IMR-90 (cell line): ENCODE measurements at regions not wholly inside any gene's neighbourhood (a gene's known extent, or its start where the extent isn't known, plus 50 kb on each side); places are given as distances from the start of the nearest gene placed in this dataset.

ENCODE experiments used
- ATAC-seq: fragments of 200-7000 bp; cut with Tn5 transposase; 2 replicates; pipeline ENCODE4 v1.9.1; 2020; ENCODE audit warnings: low read depth, mild to moderate bottlenecking, moderate library complexity
- BruUV-seq: library from RNA; stranded (reverse); fragments of 400-500 nt; replicated peaks from 2 replicates; lab custom pipeline; 2021; lab: Mats Ljungman, UMichigan
- CTCF ChIA-PET: fragments of 300-600 bp; formaldehyde crosslinking; extraction: SDS; loops from one replicate; lab custom pipeline; 2021; ENCODE audit warnings: antibody characterized with exemption; lab: Yijun Ruan, JAX
- POLR2A ChIA-PET: fragments of 300-600 bp; sonication (Branson Sonifier 250); formaldehyde crosslinking; loops from one replicate; lab custom pipeline; 2022; ENCODE audit warnings: antibody characterized with exemption; ENCODE audit not compliant: unreplicated experiment; lab: Charles Lee
- DNase-seq: peaks from one replicate; pipeline ENCODE4 v3.0.0; 2013
- H2AFZ ChIP-seq: replicated peaks from 2 replicates; pipeline ENCODE3; 2013; ENCODE audit warnings: low read length, mild to moderate bottlenecking; ENCODE audit not compliant: poor library complexity
- H2AK5ac ChIP-seq: 2 replicates; pipeline ENCODE4 v1.6.1; 2013; ENCODE audit warnings: low read depth, low read length, inconsistent platforms
- H2AK9ac ChIP-seq: replicated peaks from 2 replicates; pipeline ENCODE3; 2013; ENCODE audit warnings: mild to moderate bottlenecking, low read depth, low read length, moderate library complexity; ENCODE audit not compliant: poor library complexity
- H2BK120ac ChIP-seq: 2 replicates; pipeline ENCODE4 v1.6.1; 2013; ENCODE audit warnings: low read depth, low read length, inconsistent platforms
- H2BK15ac ChIP-seq: 3 replicates; pipeline ENCODE4 v1.6.1; 2013; ENCODE audit warnings: low read depth, low read length, inconsistent platforms
- H2BK20ac ChIP-seq: 2 replicates; pipeline ENCODE4 v1.6.1; 2013; ENCODE audit warnings: low read depth, mild to moderate bottlenecking, inconsistent platforms, low read length, moderate library complexity
- H2BK5ac ChIP-seq: 2 replicates; pipeline ENCODE4 v1.6.1; 2013; ENCODE audit warnings: mild to moderate bottlenecking, low read depth, low read length, inconsistent platforms; ENCODE audit not compliant: poor library complexity, severe bottlenecking
- H3K14ac ChIP-seq: replicated peaks from 2 replicates; pipeline ENCODE4 v1.6.1; 2013; ENCODE audit warnings: low read depth, low read length, inconsistent platforms
- H3K18ac ChIP-seq: 2 replicates; pipeline ENCODE4 v1.6.1; 2013; ENCODE audit warnings: low read depth, low read length, control low read depth
- H3K23ac ChIP-seq: 2 replicates; pipeline ENCODE4 v1.6.1; 2013; ENCODE audit warnings: low read depth, low read length, inconsistent platforms
- H3K27ac ChIP-seq: 2 replicates; pipeline ENCODE4 v1.5.1; 2013; ENCODE audit warnings: mild to moderate bottlenecking, control low read depth, low read length; ENCODE audit not compliant: insufficient read depth
- H3K27me3 ChIP-seq: 2 replicates; pipeline ENCODE4 v1.6.1; 2013; ENCODE audit warnings: low read length; ENCODE audit not compliant: control insufficient read depth, insufficient read depth
- H3K36me3 ChIP-seq: 2 replicates; pipeline ENCODE4 v1.6.1; 2013; ENCODE audit warnings: low read length, mixed read lengths; ENCODE audit not compliant: control insufficient read depth, insufficient read depth
- H3K4ac ChIP-seq: 2 replicates; pipeline ENCODE4 v1.6.1; 2013; ENCODE audit warnings: low read depth, low read length, inconsistent platforms
- H3K4me1 ChIP-seq: 2 replicates; pipeline ENCODE4 v1.6.1; 2013; ENCODE audit warnings: low read length, mixed read lengths; ENCODE audit not compliant: control insufficient read depth, insufficient read depth
- H3K4me2 ChIP-seq: 2 replicates; pipeline ENCODE4 v1.6.1; 2013; ENCODE audit warnings: low read depth, mild to moderate bottlenecking, control low read depth, low read length, moderate library complexity
- H3K4me3 ChIP-seq: 2 replicates; pipeline ENCODE4 v1.5.1; 2013; ENCODE audit warnings: low read depth, mild to moderate bottlenecking, control low read depth, low read length, moderate library complexity; ENCODE audit not compliant: insufficient read depth
- H3K56ac ChIP-seq: 2 replicates; pipeline ENCODE4 v1.6.1; 2013; ENCODE audit warnings: low read length, inconsistent platforms; ENCODE audit not compliant: insufficient read depth; ENCODE audit errors: extremely low read depth
- H3K79me1 ChIP-seq, 2 experiments: 2 replicates each; pipeline ENCODE4 v1.6.1; 2013; ENCODE audit warnings: low read length in 2 of 2, inconsistent platforms in 1 of 2, low read depth in 1 of 2
- H3K9ac ChIP-seq: 2 replicates; pipeline ENCODE4 v1.6.1; 2013; ENCODE audit warnings: low read depth, low read length, control low read depth
- H3K9me1 ChIP-seq: 2 replicates; pipeline ENCODE4 v1.6.1; 2013; ENCODE audit warnings: low read length, inconsistent platforms; ENCODE audit not compliant: insufficient read depth
- H3K9me3 ChIP-seq: 2 replicates; pipeline ENCODE4 v1.6.1; 2013; ENCODE audit warnings: low read length; ENCODE audit not compliant: control insufficient read depth, insufficient read depth
- H4K20me1 ChIP-seq: 2 replicates; pipeline ENCODE4 v1.6.1; 2013; ENCODE audit warnings: low read length, inconsistent platforms; ENCODE audit not compliant: insufficient read depth
- H4K5ac ChIP-seq: 2 replicates; pipeline ENCODE4 v1.6.1; 2013; ENCODE audit warnings: mild to moderate bottlenecking, low read depth, low read length, control low read depth
- H4K8ac ChIP-seq, 2 experiments: 2 replicates each; pipeline ENCODE4 v1.6.1; 2013; ENCODE audit warnings: low read depth in 2 of 2, low read length in 2 of 2, control low read depth in 1 of 2, inconsistent platforms in 1 of 2
- H4K91ac ChIP-seq: 2 replicates; pipeline ENCODE4 v1.6.1; 2013; ENCODE audit warnings: low read depth, low read length, inconsistent platforms; ENCODE audit not compliant: insufficient read depth
- BHLHE40 ChIP-seq: fragments of 150-350 bp; IDR thresholded peaks from 2 replicates; pipeline ENCODE4 v1.6.1; 2016; ENCODE audit warnings: mild to moderate bottlenecking, low read depth, low read length
- CEBPB ChIP-seq: IDR thresholded peaks from 2 replicates; pipeline ENCODE4 v1.6.1; 2012; ENCODE audit warnings: low read depth, low read length, improper control_type of control experiment
- ELK1 ChIP-seq: fragments of 150-350 bp; IDR thresholded peaks from 2 replicates; pipeline ENCODE4 v1.6.1; 2016; ENCODE audit warnings: low read depth, mild to moderate bottlenecking, low read length, moderate library complexity, borderline replicate concordance
- MAZ ChIP-seq: IDR thresholded peaks from 2 replicates; pipeline ENCODE4 v1.6.1; 2012; ENCODE audit warnings: low read depth, mild to moderate bottlenecking, low read length, improper control_type of control experiment, moderate library complexity, borderline replicate concordance
- NFE2L2 ChIP-seq: fragments of 150-350 bp; IDR thresholded peaks from 2 replicates; pipeline ENCODE4 v1.6.1; 2016; ENCODE audit warnings: low read depth, mild to moderate bottlenecking, low read length
- POLR2A ChIP-seq: IDR thresholded peaks from 2 replicates; pipeline ENCODE4 v1.6.1; 2012; ENCODE audit warnings: mild to moderate bottlenecking, low read depth, low read length
- RCOR1 ChIP-seq: IDR thresholded peaks from 2 replicates; pipeline ENCODE4 v1.6.1; 2012; ENCODE audit warnings: mild to moderate bottlenecking, low read length, improper control_type of control experiment; ENCODE audit not compliant: insufficient replicate concordance
- SMC3 ChIP-seq: fragments of 150-350 bp; IDR thresholded peaks from 2 replicates; pipeline ENCODE4 v1.6.1; 2016; ENCODE audit warnings: low read depth, mild to moderate bottlenecking, antibody characterized with exemption, low read length, moderate library complexity
- WGBS, 2 experiments: methylation state at CpG; one replicate each; pipeline versions ENCODE4 v1.1.5 to v1.1.7; 2013; ENCODE audit warnings: missing lambda C conversion rate in 2 of 2; ENCODE audit not compliant: insufficient read length in 1 of 2; ENCODE audit errors: extremely low coverage in 2 of 2; 5-methylcytosine and 5-hydroxymethylcytosine counted together
- dilution Hi-C: fragments of 300-500 bp; cut with HindIII; formaldehyde crosslinking; loops from one replicate; pipeline ENCODE4 v1.14.3; 2018; ENCODE audit warnings: low sequenced_read_pairs; ENCODE audit not compliant: unreplicated experiment
- in situ Hi-C: fragments of 300-500 bp; cut with MboI; formaldehyde crosslinking; loops from 3 replicates; pipeline ENCODE4 v1.14.3; 2019; ENCODE audit warnings: low sequenced_read_pairs, inconsistent platforms, mixed read lengths
- intact Hi-C: fragments of 100-400 bp; cut with micrococcal nuclease; formaldehyde crosslinking; loops from 2 replicates; pipeline ENCODE4 v1.10.0; 2022

DNA sequence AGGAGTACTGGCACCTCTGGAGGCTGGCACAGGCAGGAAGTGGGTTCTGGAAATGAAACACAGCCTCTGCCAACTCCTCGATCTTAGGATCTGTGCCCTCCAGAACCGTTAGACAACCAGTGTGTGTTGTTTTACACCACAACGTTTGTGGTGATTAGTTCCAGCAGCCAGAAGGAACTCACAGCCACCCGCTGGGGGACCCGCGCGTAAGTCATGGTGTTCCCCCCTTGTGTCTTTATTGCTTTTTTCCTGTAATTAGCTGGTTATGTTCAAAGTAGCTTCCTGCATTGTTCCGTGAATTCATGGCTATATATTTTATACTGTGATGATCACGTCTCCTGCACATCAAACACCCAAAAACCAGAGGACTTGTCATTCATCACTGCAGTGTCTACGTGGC, 117.4 kb downstream of the RNASET2 start:
- Histone ChIP-seq H4K91ac (no peak overlapping the region), H3K56ac (no peak overlapping the region), H3K18ac (no peak overlapping the region), H2AK5ac (no peak overlapping the region), H3K9ac (no peak overlapping the region), H3K27ac (no peak overlapping the region), H2AFZ (no peak overlapping the region), H3K79me1 (no peaks in the 10 kb centered on the region), H3K9me1 (no peaks in the 10 kb centered on the region), H2BK5ac (no peak overlapping the region), H3K14ac (no peak overlapping the region), H3K9me3 (peaks cover 5% of the 10 kb centered on the region; the same call in 1 of the 2 replicates), H4K8ac (no peak overlapping the region), H3K4me1 (no peaks in the 10 kb centered on the region), H4K5ac (no peak overlapping the region), H2AK9ac (no peak overlapping the region), H2BK120ac (no peak overlapping the region), H3K4me2 (no peak overlapping the region), H3K4ac (no peak overlapping the region), H3K27me3 (no peaks in the 10 kb centered on the region), H3K36me3 (no peaks in the 10 kb centered on the region), H2BK15ac (no peak overlapping the region), H3K23ac (no peak overlapping the region), H2BK20ac (no peak overlapping the region), H4K20me1 (no peaks in the 10 kb centered on the region), H3K4me3 (no peak overlapping the region)
- no peak for ATAC-seq
- dilution Hi-C loops: no loop called here
- ChIA-PET CTCF (no interaction called here), POLR2A (no interaction called here)
- no peak for DNase-seq
- WGBS, 2 experiments: no CpG with 5 or more reads among the region's 10 CpGs
- intact Hi-C loops: no loop called here
- BruUV-seq: no TSS peak
- TF ChIP-seq ELK1: no peak
- TF ChIP-seq NFE2L2: no peak
- no peak for TF ChIP-seq POLR2A
- no peak for TF ChIP-seq SMC3
- no peak for TF ChIP-seq BHLHE40
- TF ChIP-seq RCOR1: no peak
- no peak for TF ChIP-seq MAZ
- TF ChIP-seq CEBPB: no peak
- in situ Hi-C loops: no loop called here
